ENCODE measurements at regions not wholly inside any gene's neighbourhood (a gene's known extent, or its start where the extent isn't known, plus 50 kb on each side); places are given as distances from the start of the nearest gene placed in this dataset.
A peak's percentile ranks its signal among the peaks of the same experiment; 100 is the strongest.

DNA sequence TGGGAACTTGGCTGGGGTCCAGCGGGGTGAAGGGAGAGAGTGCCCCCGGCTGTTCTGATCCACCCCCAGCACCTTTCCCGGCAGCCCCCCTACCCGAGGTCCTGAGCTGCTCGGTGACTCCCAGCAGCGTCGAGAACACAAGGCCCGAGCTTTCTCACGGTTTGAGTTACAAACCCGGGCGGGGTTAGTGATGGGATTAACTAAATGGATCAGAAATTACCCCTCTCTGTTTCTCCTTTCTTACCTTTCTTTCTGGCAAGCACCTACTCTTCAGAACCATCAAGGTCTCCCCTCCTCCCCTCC lies 139.4 kb upstream of the GPC1 start:
- peak in 1 of 2 donors; percentile 79 for DNase-seq (ENCODE audit: extremely low spot score in 2 of 2)
- Histone ChIP-seq H3K27ac (no peak overlapping the region), H3K4me3 (no peak overlapping the region), H3K4me1 (no peaks in the 10 kb centered on the region), H3K36me3 (no peaks in the 10 kb centered on the region), H3K9me3 (no peaks in the 10 kb centered on the region), H3K27me3 (no peaks in the 10 kb centered on the region)
- TF ChIP-seq POLR2A (IDR thresholded peaks at IDR 0.05) (no peak), POLR2AphosphoS5 (IDR thresholded peaks at IDR 0.05; ENCODE audit: insufficient read depth in 1 of 2, low read depth in 1 of 2) (no peak)
- TF ChIP-seq, protein P1, sequence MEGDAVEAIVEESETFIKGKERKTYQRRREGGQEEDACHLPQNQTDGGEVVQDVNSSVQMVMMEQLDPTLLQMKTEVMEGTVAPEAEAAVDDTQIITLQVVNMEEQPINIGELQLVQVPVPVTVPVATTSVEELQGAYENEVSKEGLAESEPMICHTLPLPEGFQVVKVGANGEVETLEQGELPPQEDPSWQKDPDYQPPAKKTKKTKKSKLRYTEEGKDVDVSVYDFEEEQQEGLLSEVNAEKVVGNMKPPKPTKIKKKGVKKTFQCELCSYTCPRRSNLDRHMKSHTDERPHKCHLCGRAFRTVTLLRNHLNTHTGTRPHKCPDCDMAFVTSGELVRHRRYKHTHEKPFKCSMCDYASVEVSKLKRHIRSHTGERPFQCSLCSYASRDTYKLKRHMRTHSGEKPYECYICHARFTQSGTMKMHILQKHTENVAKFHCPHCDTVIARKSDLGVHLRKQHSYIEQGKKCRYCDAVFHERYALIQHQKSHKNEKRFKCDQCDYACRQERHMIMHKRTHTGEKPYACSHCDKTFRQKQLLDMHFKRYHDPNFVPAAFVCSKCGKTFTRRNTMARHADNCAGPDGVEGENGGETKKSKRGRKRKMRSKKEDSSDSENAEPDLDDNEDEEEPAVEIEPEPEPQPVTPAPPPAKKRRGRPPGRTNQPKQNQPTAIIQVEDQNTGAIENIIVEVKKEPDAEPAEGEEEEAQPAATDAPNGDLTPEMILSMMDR (IDR thresholded peaks at IDR 0.05): no peak
- intact Hi-C loops (cut with DNase I): no loop called here

DNA sequence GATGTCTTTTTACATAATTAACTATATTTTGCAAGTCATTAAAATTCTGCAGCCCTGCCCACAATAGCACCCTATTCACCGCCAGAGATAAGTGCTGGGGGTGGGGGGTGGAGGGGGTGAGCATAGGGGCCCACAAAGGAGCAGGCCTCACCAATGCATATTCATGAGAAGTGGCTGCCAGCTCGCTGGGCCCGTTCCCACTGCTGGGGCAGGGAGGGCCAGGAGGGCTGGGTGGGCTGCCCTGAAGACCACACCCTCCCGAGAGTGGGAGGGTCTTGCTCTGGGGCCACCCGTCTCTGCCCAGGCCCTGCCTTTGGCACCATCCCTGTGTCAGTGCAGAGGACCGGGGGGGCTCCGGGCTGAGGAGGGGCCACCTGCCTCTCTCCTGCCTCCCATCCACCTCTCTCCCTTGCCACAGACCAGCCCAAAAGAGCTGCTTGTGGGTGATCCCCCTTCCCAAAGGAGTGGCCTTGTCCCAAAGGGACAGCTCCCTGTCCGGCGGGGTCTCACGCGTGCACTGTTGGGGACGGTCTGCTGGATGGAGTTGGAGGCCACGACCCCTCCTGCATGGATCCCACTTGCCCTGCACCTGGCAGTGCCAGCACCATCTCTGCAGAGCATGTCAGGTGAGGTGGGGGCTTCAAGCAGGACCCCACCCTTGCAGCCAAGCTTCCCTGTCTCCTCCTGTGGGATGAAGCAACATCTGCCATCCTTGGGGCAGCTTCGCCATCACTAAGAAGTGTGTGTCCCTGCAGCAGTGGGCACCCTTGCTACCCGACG lies 138.8 kb upstream of the GPC1 start:
- Histone ChIP-seq H3K9me3 (no peaks in the 10 kb centered on the region), H3K27me3 (no peaks in the 10 kb centered on the region), H3K36me3 (no peaks in the 10 kb centered on the region), H3K27ac (no peak overlapping the region), H3K4me1 (no peaks in the 10 kb centered on the region), H3K4me3 (no peak overlapping the region)
- intact Hi-C loops (cut with DNase I): no loop called here
- TF ChIP-seq, protein P1 (IDR thresholded peaks at IDR 0.05): no peak
- TF ChIP-seq POLR2AphosphoS5 (IDR thresholded peaks at IDR 0.05; ENCODE audit: insufficient read depth in 1 of 2, low read depth in 1 of 2) (no peak), POLR2A (IDR thresholded peaks at IDR 0.05) (no peak)
- DNase-seq (ENCODE audit: extremely low spot score in 2 of 2): peak in 1 of 2 donors; percentile 96

DNA sequence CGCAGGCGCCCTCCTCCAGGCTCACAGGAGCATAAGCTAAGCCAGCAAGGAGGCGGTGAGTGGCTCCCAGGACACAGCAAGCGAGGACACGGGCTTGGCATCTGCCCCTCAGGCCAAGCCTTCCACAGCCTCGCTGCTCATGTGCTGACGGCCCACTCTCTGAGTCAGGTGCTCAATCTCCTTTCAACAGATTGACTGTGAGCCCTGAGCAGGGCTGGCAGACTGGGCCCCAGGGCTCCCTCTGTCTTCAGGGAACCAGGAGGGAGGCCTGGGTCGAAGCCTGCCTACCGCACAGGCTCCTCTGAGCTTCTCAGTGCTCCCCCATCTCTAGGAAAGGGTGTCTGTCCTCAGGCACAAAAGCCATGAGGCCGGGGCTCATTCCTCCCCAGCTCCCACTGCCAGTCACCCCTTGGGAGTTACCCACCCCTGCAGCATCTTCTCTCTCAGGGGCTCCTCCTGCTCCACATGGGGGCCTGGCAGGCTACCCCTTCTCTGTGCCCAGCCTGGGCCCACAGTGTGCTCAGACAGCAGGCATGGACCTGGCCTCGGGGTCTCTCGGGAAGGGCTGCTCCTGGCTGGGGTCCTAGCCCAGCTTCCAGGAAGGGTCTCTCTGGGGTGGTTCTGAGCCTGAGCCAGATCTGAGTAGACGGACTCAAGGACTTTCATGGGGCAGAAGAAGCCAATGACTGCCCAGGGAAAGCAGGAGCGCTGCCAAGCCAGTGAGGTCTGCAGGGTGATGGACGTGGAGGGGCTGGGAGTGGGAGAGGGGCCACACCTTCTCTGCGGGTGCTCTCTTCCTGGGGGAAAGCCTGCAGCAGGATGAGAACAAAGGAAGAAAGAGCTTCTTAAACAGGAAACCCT lies 138.0 kb upstream of the GPC1 start:
- Histone ChIP-seq H3K27ac (no peak overlapping the region), H3K9me3 (no peaks in the 10 kb centered on the region), H3K36me3 (no peaks in the 10 kb centered on the region), H3K4me1 (no peaks in the 10 kb centered on the region), H3K4me3 (no peak overlapping the region), H3K27me3 (no peaks in the 10 kb centered on the region)
- DNase-seq (ENCODE audit: extremely low spot score in 2 of 2): peak in 1 of 2 donors; percentile 95
- intact Hi-C loops (cut with DNase I): no loop called here
- no peak for TF ChIP-seq POLR2A (IDR thresholded peaks at IDR 0.05)
- TF ChIP-seq POLR2AphosphoS5 (IDR thresholded peaks at IDR 0.05; ENCODE audit: insufficient read depth in 1 of 2, low read depth in 1 of 2): no peak
- TF ChIP-seq, protein P1 (IDR thresholded peaks at IDR 0.05): no peak

DNA sequence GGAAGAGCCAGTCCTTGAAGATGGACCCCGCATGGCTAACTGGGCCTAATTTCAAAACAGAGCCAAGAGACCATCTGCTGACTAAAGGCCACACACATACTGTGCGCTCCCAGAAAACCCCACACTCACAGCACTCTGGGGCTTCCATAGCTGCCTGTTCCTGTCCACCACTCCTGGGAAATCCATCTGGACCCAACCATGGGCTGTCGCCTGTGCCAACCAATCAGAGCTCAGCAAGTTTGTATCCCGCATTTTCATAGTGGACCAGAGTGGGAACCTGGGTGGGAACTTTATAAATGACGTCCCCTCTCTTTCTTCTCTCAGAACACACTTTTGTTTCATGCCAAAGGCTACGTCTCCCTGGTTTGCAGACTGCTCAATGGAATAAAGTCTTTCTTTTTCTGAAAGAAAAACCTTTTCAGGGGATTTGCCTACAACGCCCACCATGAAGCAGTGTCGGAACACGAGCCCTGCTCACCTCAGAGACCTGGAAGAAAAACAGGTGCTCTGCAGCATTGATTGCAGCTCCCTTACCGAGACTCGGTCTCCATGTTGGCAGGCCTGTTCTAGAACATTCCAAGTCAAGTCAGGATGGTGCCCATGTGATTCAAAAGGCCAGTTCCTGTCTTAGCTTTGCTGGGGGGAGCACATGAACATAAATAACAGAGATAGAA lies 137.2 kb upstream of the GPC1 start:
- Histone ChIP-seq H3K27me3 (no peaks in the 10 kb centered on the region), H3K9me3 (no peaks in the 10 kb centered on the region), H3K4me1 (no peaks in the 10 kb centered on the region), H3K36me3 (no peaks in the 10 kb centered on the region), H3K4me3 (no peak overlapping the region), H3K27ac (no peak overlapping the region)
- intact Hi-C loops (cut with DNase I): no loop called here
- TF ChIP-seq, protein P1 (IDR thresholded peaks at IDR 0.05): no peak
- TF ChIP-seq POLR2AphosphoS5 (IDR thresholded peaks at IDR 0.05; ENCODE audit: insufficient read depth in 1 of 2, low read depth in 1 of 2): no peak
- TF ChIP-seq POLR2A (IDR thresholded peaks at IDR 0.05): no peak
- peak in 1 of 2 donors; percentile 46 for DNase-seq (ENCODE audit: extremely low spot score in 2 of 2)
